ENCODE measurements at regions not wholly inside any gene's neighbourhood (a gene's known extent, or its start where the extent isn't known, plus 50 kb on each side); places are given as distances from the start of the nearest gene placed in this dataset.
"Not testable (repeated sequence)": the region's sequence is repeated elsewhere in the genome, so short reads cannot be mapped to it uniquely, and the experiment has no call there.

- TF ChIP-seq, protein P1, sequence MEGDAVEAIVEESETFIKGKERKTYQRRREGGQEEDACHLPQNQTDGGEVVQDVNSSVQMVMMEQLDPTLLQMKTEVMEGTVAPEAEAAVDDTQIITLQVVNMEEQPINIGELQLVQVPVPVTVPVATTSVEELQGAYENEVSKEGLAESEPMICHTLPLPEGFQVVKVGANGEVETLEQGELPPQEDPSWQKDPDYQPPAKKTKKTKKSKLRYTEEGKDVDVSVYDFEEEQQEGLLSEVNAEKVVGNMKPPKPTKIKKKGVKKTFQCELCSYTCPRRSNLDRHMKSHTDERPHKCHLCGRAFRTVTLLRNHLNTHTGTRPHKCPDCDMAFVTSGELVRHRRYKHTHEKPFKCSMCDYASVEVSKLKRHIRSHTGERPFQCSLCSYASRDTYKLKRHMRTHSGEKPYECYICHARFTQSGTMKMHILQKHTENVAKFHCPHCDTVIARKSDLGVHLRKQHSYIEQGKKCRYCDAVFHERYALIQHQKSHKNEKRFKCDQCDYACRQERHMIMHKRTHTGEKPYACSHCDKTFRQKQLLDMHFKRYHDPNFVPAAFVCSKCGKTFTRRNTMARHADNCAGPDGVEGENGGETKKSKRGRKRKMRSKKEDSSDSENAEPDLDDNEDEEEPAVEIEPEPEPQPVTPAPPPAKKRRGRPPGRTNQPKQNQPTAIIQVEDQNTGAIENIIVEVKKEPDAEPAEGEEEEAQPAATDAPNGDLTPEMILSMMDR (IDR thresholded peaks at IDR 0.05; ENCODE audit: low read depth, low read length, missing input control) = no peak
Measured at GRCh38 chr20:30502670-30503069, 754.8 kb upstream of the DEFB115 start (continued).

- not testable (repeated sequence) for H3K9ac ChIP-seq (ENCODE audit: low read depth in 1 of 2, low read length in 2 of 2); H3K27ac ChIP-seq (ENCODE audit: low read depth in 1 of 2, low read length in 2 of 2); DNase-seq (ENCODE audit: low spot score); H3K4me1 ChIP-seq (ENCODE audit: control insufficient read depth in 4 of 4, insufficient read depth in 4 of 4, low read length in 3 of 4); H3K27me3 ChIP-seq (ENCODE audit: control insufficient read depth in 4 of 4, insufficient read depth in 4 of 4, low read length in 3 of 4); H3K9me3 ChIP-seq (ENCODE audit: control insufficient read depth in 4 of 4, low read length in 3 of 4); H3K4me3 ChIP-seq (ENCODE audit: low read depth in 1 of 3, low read length in 3 of 3); H3K36me3 ChIP-seq (ENCODE audit: control insufficient read depth in 4 of 4, insufficient read depth in 3 of 4, low read depth in 1 of 4, low read length in 3 of 4)
- WGBS = 35% methylated on average over 1 of the region's 1 CpG
Measured at GRCh38 chr20:30503204-30503603, 754.3 kb upstream of the DEFB115 start.

- H3K4me3 ChIP-seq (ENCODE audit: low read depth in 1 of 3, low read length in 3 of 3) = no peak overlapping the region
- TF ChIP-seq, protein P1 (IDR thresholded peaks at IDR 0.05; ENCODE audit: low read depth, low read length, missing input control) = no peak
- TF ChIP-seq NR2F2 (IDR thresholded peaks at IDR 0.05) (no peak), FOXA2 (IDR thresholded peaks at IDR 0.05) (no peak), HNF4G (IDR thresholded peaks at IDR 0.05) (no peak), ZBTB33 (IDR thresholded peaks at IDR 0.05) (no peak), GABPA (IDR thresholded peaks at IDR 0.05 in 1 of 2, conservative IDR thresholded peaks at IDR 0.05 in 1 of 2) (no peak)
- TF ChIP-seq, protein P2, sequence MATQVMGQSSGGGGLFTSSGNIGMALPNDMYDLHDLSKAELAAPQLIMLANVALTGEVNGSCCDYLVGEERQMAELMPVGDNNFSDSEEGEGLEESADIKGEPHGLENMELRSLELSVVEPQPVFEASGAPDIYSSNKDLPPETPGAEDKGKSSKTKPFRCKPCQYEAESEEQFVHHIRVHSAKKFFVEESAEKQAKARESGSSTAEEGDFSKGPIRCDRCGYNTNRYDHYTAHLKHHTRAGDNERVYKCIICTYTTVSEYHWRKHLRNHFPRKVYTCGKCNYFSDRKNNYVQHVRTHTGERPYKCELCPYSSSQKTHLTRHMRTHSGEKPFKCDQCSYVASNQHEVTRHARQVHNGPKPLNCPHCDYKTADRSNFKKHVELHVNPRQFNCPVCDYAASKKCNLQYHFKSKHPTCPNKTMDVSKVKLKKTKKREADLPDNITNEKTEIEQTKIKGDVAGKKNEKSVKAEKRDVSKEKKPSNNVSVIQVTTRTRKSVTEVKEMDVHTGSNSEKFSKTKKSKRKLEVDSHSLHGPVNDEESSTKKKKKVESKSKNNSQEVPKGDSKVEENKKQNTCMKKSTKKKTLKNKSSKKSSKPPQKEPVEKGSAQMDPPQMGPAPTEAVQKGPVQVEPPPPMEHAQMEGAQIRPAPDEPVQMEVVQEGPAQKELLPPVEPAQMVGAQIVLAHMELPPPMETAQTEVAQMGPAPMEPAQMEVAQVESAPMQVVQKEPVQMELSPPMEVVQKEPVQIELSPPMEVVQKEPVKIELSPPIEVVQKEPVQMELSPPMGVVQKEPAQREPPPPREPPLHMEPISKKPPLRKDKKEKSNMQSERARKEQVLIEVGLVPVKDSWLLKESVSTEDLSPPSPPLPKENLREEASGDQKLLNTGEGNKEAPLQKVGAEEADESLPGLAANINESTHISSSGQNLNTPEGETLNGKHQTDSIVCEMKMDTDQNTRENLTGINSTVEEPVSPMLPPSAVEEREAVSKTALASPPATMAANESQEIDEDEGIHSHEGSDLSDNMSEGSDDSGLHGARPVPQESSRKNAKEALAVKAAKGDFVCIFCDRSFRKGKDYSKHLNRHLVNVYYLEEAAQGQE (IDR thresholded peaks at IDR 0.05) = no peak
Measured at GRCh38 chr20:30503992-30504570, 753.4 kb upstream of the DEFB115 start.

More at GRCh38 chr20:30503992-30504570, 753.4 kb upstream of the DEFB115 start:
- H3K4me1 ChIP-seq (ENCODE audit: control insufficient read depth in 4 of 4, insufficient read depth in 4 of 4, low read length in 3 of 4) = no peaks in the 10 kb centered on the region
- no peak for DNase-seq (ENCODE audit: low spot score)
- H3K36me3 ChIP-seq (ENCODE audit: control insufficient read depth in 4 of 4, insufficient read depth in 3 of 4, low read depth in 1 of 4, low read length in 3 of 4) = no peaks in the 10 kb centered on the region
- no peaks in the 10 kb centered on the region for H3K9me3 ChIP-seq (ENCODE audit: control insufficient read depth in 4 of 4, low read length in 3 of 4)
- no peaks in the 10 kb centered on the region for H3K27me3 ChIP-seq (ENCODE audit: control insufficient read depth in 4 of 4, insufficient read depth in 4 of 4, low read length in 3 of 4)
- 44% methylated on average over 3 of the region's 3 CpGs for WGBS
- no peak overlapping the region for H3K9ac ChIP-seq (ENCODE audit: low read depth in 1 of 2, low read length in 2 of 2)
- no peak overlapping the region for H3K27ac ChIP-seq (ENCODE audit: low read depth in 1 of 2, low read length in 2 of 2)

Measured in liver (tissue), 8 donors.